ENCODE measurements at regions not wholly inside any gene's neighbourhood (a gene's known extent, or its start where the extent isn't known, plus 50 kb on each side); places are given as distances from the start of the nearest gene placed in this dataset.

DNA sequence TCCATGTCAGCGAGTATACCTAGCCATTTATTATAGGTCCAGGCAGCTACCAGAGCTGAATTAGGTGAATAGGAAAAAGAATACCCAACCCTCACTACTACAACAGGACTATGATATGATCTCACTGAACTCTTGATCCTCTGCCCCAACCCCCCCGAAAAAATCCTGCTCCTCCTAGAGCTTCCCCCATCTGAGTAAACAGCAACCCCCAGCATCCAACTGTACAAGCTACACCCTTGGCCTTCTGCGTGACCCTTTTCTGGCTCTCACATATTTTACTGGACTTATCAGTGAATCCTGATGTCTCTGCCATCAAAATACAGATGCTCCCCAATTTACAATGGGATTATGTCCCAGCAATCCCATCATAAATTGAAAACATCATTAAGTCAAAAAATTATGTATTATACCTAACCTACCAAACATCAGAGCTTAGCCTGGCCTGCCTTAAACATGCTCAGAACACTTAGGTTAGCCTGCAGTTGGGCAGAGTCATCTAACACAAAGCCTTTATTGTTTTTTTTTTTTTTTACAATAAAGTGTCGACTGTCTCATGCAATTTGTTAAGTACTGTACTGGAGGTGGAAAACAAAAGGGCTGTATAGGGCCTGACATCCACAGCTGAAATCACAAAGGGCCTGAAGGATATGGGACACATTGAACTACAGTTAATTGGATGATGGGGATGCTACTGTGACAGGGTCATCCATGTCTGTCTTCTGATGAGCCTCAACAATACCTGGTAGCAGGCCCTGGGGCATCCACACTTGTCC, 128.9 kb upstream of the ERCC6L2 start:
- TF ChIP-seq, protein P1, sequence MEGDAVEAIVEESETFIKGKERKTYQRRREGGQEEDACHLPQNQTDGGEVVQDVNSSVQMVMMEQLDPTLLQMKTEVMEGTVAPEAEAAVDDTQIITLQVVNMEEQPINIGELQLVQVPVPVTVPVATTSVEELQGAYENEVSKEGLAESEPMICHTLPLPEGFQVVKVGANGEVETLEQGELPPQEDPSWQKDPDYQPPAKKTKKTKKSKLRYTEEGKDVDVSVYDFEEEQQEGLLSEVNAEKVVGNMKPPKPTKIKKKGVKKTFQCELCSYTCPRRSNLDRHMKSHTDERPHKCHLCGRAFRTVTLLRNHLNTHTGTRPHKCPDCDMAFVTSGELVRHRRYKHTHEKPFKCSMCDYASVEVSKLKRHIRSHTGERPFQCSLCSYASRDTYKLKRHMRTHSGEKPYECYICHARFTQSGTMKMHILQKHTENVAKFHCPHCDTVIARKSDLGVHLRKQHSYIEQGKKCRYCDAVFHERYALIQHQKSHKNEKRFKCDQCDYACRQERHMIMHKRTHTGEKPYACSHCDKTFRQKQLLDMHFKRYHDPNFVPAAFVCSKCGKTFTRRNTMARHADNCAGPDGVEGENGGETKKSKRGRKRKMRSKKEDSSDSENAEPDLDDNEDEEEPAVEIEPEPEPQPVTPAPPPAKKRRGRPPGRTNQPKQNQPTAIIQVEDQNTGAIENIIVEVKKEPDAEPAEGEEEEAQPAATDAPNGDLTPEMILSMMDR (conservative IDR thresholded peaks at IDR 0.05; ENCODE audit: low read depth, low read length): no peak
- TF ChIP-seq EZH2phosphoT487 (IDR thresholded peaks at IDR 0.05; ENCODE audit: borderline replicate concordance, low read length): no peak
- no peak for TF ChIP-seq EZH2 (IDR thresholded peaks at IDR 0.05; ENCODE audit: low read length, unreplicated experiment)

Data from PC-3 (cell line).